SK-N-SH (cell line): ENCODE measurements at regions not wholly inside any gene's neighbourhood (a gene's known extent, or its start where the extent isn't known, plus 50 kb on each side); places are given as distances from the start of the nearest gene placed in this dataset.

Experiments
- CHD2 ChIP-seq: fragments of 150-350 bp; IDR thresholded peaks from 2 replicates; pipeline ENCODE4 v1.6.1; 2018; ENCODE audit warnings: low read length; ENCODE audit not compliant: partially characterized antibody
- CTCF ChIP-seq: fragments of 200-600 bp; sonication (generic); IDR thresholded peaks from 2 replicates; pipeline ENCODE4 v1.6.1; 2017; ENCODE audit warnings: antibody characterized with exemption, mild to moderate bottlenecking, moderate library complexity
- EP300 ChIP-seq, 2 experiments: IDR thresholded peaks; 2 replicates each; pipeline versions ENCODE4 v1.4.0 to v1.6.1; 2012; ENCODE audit warnings: borderline replicate concordance in 1 of 2, low read depth in 1 of 2, low read length in 1 of 2
- JUND ChIP-seq: IDR thresholded peaks from 2 replicates; pipeline ENCODE4 v1.4.0; 2012
- NFIC ChIP-seq: IDR thresholded peaks from 2 replicates; pipeline ENCODE4 v1.4.0; 2012; ENCODE audit warnings: borderline replicate concordance
- REST ChIP-seq: IDR thresholded peaks from 2 replicates; pipeline ENCODE4 v1.6.1; 2012; ENCODE audit warnings: mild to moderate bottlenecking, low read depth, low read length, moderate library complexity
- RXRA ChIP-seq: IDR thresholded peaks from 2 replicates; pipeline ENCODE4 v1.4.0; 2012; ENCODE audit warnings: low read depth, mild to moderate bottlenecking, borderline replicate concordance
- SIN3A ChIP-seq: IDR thresholded peaks from 2 replicates; pipeline ENCODE4 v1.6.1; 2012; ENCODE audit warnings: low read depth, mild to moderate bottlenecking, low read length, moderate library complexity, borderline replicate concordance
- TCF12 ChIP-seq: IDR thresholded peaks from 2 replicates; pipeline ENCODE4 v1.4.0; 2012
- USF2 ChIP-seq: fragments of 150-350 bp; IDR thresholded peaks from 2 replicates; pipeline ENCODE4 v1.6.1; 2017; ENCODE audit warnings: antibody characterized with exemption, low read length, low read depth, borderline replicate concordance

GRCh38 chr2:226020956-226021355, 621.4 kb downstream of the NYAP2 start:
- no peak for TF ChIP-seq CTCF
- no peak for TF ChIP-seq REST
- no peak for TF ChIP-seq SIN3A
- no peak for TF ChIP-seq TCF12
- no peak for TF ChIP-seq CHD2
- TF ChIP-seq NFIC, result no peak
- TF ChIP-seq JUND, result no peak
- TF ChIP-seq RXRA, result no peak
- TF ChIP-seq EP300 (IDR thresholded peaks at IDR 0.05; ENCODE audit: borderline replicate concordance in 1 of 2, low read depth in 1 of 2, low read length in 1 of 2), result no peak
- no peak for TF ChIP-seq USF2
